HFFc6 (cell line): ENCODE measurements at regions not wholly inside any gene's neighbourhood (a gene's known extent, or its start where the extent isn't known, plus 50 kb on each side); places are given as distances from the start of the nearest gene placed in this dataset.

ENCODE experiments used
- DNase-seq: peaks from one replicate; pipeline ENCODE4 v3.0.0-alpha.2; 2018
- H3K27ac Mint-ChIP-seq: 2 replicates; pipeline ENCODE4 v1.8.0; 2020; ENCODE audit warnings: mild to moderate bottlenecking, mixed read lengths
- H3K27me3 Mint-ChIP-seq: 2 replicates; pipeline ENCODE4 v1.8.0; 2021; ENCODE audit warnings: mild to moderate bottlenecking, moderate library complexity, mixed read lengths; ENCODE audit not compliant: insufficient read depth
- H3K36me3 Mint-ChIP-seq: 2 replicates; pipeline ENCODE4 v1.8.0; 2021; ENCODE audit warnings: low read depth, mixed read lengths
- H3K4me1 Mint-ChIP-seq: 2 replicates; pipeline ENCODE4 v1.8.0; 2020; ENCODE audit warnings: low read depth, mixed read lengths
- H3K4me3 Mint-ChIP-seq: 2 replicates; pipeline ENCODE4 v1.8.0; 2020; ENCODE audit warnings: mild to moderate bottlenecking, moderate library complexity, mixed read lengths
- H3K9me3 Mint-ChIP-seq: 2 replicates; pipeline ENCODE4 v1.8.0; 2020; ENCODE audit warnings: mild to moderate bottlenecking, mixed read lengths
- TF ChIP-seq, protein P1 (sequence below): fragments of 200-600 bp; sonication (generic); IDR thresholded peaks from 2 replicates; pipeline ENCODE4 v1.5.0; 2021; ENCODE audit warnings: antibody characterized with exemption, mild to moderate bottlenecking

DNA sequence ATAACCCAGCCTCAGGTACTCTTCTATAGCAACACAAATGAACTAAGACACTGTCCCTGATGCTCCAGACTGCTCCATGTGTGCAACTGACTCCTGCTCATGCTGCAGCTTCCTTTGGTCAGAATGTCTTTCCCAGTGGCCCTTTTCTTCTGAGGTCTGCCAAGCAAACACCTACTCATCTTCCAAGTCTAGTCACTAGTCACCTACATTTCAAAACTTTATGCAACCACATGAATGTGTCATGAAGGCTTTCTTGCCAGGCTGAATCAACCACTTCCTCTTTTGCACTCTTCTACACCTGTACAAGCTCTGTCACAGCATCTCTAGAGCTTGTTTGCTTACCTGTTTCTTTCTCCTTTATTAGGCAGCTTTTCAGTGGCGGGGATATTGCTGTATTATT lies 75.8 kb downstream of the LSMEM1 start:
- Mint-ChIP-seq H3K4me1 (no peaks in the 10 kb centered on the region), H3K27me3 (peaks cover 11% of the 10 kb centered on the region), H3K36me3 (no peaks in the 10 kb centered on the region), H3K4me3 (no peak overlapping the region), H3K27ac (no peak overlapping the region), H3K9me3 (no peaks in the 10 kb centered on the region)
- DNase-seq = no peak
- TF ChIP-seq, protein P1, sequence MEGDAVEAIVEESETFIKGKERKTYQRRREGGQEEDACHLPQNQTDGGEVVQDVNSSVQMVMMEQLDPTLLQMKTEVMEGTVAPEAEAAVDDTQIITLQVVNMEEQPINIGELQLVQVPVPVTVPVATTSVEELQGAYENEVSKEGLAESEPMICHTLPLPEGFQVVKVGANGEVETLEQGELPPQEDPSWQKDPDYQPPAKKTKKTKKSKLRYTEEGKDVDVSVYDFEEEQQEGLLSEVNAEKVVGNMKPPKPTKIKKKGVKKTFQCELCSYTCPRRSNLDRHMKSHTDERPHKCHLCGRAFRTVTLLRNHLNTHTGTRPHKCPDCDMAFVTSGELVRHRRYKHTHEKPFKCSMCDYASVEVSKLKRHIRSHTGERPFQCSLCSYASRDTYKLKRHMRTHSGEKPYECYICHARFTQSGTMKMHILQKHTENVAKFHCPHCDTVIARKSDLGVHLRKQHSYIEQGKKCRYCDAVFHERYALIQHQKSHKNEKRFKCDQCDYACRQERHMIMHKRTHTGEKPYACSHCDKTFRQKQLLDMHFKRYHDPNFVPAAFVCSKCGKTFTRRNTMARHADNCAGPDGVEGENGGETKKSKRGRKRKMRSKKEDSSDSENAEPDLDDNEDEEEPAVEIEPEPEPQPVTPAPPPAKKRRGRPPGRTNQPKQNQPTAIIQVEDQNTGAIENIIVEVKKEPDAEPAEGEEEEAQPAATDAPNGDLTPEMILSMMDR = no peak

DNA sequence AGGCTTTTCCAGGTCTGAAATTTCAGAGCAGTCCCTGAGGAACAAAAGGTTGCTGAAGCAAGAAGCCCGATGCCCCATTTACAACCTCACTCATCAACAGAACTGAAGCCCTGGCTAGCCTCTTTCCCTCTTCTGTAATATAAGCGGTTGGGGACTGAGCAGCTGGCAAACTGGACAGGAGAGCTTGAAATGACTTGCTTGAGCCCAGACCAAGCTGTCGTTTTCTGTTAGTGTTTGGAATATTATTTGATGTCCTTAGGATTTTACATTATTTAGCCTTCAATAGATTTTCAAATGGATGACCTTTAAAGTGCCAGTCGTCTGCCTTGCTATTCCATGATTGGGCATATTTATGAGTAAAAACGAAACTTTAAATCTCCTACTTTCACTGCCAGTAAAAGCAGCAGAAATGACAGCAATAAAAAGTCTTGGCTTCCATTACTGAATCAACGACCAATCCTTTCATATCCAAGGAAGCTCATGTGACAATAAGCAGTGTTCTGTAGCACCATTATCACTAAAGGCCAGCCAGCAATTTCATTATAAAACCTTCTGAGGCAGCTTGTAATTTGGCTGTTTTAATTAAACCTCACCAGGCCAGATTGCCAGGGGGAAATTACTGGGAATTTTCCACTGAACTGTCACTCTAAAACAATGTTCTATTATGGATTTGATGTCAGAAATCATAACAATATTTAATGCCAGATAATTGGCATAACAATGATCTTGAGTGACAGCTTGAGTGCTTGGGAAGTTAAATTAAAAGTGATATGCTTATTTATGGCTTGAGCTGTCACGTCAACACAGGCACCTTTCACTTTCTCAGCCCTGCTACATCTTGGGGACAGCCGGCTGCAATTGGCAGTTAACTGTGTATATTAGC lies 85.9 kb downstream of the LSMEM1 start:
- H3K36me3 Mint-ChIP-seq = no peaks in the 10 kb centered on the region
- H3K4me1 Mint-ChIP-seq = no peaks in the 10 kb centered on the region
- H3K27ac Mint-ChIP-seq = no peak overlapping the region
- no peak for DNase-seq
- H3K27me3 Mint-ChIP-seq = no peaks in the 10 kb centered on the region
- H3K4me3 Mint-ChIP-seq = peak overlapping the region; percentile 58; the same call in 1 of the 2 replicates
- TF ChIP-seq, protein P1 = no peak
- no peaks in the 10 kb centered on the region for H3K9me3 Mint-ChIP-seq

DNA sequence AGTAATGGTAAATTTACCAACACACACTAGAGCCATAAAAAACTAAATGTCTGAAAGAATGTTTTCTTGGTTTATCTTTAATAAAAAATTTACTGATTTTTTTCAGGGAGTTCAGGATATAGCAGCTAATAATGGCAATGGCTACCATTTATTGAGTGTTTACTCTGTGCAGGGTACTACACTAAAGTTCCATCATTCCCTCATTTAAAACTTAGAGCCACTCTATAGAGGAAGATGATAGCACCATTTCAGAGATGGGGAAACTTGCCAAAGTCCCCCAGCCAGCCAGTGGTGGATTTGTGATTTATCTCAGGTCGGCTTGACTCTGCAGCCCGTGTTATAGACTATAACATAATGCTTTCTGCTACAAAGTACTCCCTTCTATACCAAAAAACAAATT lies 86.6 kb downstream of the LSMEM1 start:
- Mint-ChIP-seq H3K4me1 (no peaks in the 10 kb centered on the region), H3K4me3 (no peak overlapping the region), H3K27ac (no peak overlapping the region), H3K9me3 (no peaks in the 10 kb centered on the region), H3K36me3 (no peaks in the 10 kb centered on the region), H3K27me3 (no peaks in the 10 kb centered on the region)
- DNase-seq = no peak
- TF ChIP-seq, protein P1 = no peak

DNA sequence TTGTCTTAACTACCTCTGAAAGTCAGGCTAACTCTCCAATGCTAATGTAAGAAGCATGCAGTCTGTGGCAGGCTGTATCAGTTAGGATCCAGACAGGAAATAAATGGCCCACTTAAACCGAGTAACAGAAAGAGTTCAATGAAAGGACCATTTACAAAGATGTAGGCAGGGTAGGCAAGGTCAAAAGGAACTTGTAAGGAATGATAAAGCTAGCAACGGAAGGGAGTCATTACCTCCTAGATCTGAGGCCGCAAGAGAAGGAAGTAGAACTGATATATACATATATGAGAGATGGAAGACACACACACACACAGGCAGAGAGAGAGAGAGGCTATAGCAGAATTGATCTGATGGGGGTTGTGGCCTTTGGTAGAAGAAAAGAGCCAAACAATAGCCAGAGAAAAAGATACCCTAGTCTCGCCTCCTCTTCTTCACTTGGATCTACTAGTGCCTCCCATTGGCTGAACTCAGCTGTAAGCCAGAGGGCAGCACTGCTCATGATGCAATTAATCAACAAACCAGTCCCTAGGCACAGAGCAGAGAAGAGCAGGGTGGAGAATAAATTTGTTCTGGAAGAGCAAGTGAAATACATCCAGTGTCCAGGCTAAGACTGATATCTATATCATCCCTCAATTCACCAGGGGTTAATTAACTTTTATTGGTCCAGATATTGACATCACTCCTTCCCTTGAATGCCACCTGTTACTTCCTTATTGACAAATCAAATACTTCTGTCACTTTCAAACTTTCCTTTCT lies 91.2 kb downstream of the LSMEM1 start:
- peaks cover 2% of the 10 kb centered on the region; the same call in 1 of the 2 replicates for H3K27me3 Mint-ChIP-seq
- no peak overlapping the region for H3K4me3 Mint-ChIP-seq
- DNase-seq = no peak
- H3K9me3 Mint-ChIP-seq = no peaks in the 10 kb centered on the region
- TF ChIP-seq, protein P1 = no peak
- H3K4me1 Mint-ChIP-seq = no peaks in the 10 kb centered on the region
- H3K36me3 Mint-ChIP-seq = no peaks in the 10 kb centered on the region
- H3K27ac Mint-ChIP-seq = no peak overlapping the region

DNA sequence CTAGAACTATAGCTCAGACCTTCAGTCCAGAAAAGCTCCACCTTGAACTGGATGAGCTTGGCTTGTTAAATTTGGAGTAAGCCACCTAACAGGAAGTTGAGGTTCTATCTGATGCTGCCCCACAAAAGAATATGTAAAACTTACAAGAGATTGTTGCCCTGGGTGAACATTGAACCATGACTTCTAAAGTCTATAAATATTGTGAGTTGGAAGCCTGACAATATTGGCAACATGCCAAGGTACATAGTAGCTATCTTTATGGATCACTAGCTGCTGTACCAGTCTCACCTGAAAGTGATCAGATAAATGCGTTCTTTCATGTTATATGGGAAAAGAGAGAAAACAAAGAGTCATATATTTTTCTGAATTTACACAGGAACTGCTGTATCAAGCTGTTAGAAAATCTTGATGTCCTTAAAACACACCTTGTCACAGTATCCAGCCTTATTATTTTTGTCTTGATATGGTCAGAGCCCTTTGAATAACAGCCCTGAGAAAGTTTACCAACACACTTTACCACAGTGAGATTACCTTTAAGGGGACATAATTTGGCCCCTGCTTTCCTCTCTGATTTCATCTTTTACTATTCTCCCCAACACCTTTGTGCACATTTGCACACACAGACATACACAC lies 92.0 kb downstream of the LSMEM1 start:
- DNase-seq = no peak
- Mint-ChIP-seq H3K4me3 (no peak overlapping the region), H3K27ac (no peak overlapping the region), H3K9me3 (no peaks in the 10 kb centered on the region), H3K4me1 (no peaks in the 10 kb centered on the region), H3K27me3 (peaks cover 2% of the 10 kb centered on the region; the same call in 1 of the 2 replicates), H3K36me3 (no peaks in the 10 kb centered on the region)
- TF ChIP-seq, protein P1 = no peak
